GM19452 (cell line): ENCODE measurements at regions not wholly inside any gene's neighbourhood (a gene's known extent, or its start where the extent isn't known, plus 50 kb on each side); places are given as distances from the start of the nearest gene placed in this dataset.
"Not testable (repeated sequence)": the region's sequence is repeated elsewhere in the genome, so short reads cannot be mapped to it uniquely, and the experiment has no call there.

Source experiments
- ATAC-seq: cut with Tn5 transposase; IDR thresholded peaks from one replicate; pipeline ENCODE4 v1.9.1; 2021; ENCODE audit not compliant: unreplicated experiment

DNA sequence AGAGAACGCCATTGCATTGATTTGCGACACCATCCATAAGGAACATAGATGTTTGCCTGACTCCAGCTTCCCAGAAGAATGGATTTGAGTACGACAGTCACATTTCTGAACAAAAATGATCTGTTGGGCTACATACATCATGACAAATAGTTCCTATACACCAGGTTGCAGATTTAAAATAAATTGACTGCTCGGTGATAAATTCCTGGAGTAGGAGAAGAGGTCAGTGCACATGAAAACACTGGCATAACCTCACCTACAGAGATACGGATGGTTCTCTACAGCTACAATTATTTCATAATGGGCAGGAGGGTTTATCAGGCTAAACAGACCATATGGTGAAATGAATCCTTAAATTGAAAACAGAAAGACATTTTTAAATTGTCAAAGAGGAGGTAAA lies 316.5 kb upstream of the ADARB2 start:
- ATAC-seq, result no peak

DNA sequence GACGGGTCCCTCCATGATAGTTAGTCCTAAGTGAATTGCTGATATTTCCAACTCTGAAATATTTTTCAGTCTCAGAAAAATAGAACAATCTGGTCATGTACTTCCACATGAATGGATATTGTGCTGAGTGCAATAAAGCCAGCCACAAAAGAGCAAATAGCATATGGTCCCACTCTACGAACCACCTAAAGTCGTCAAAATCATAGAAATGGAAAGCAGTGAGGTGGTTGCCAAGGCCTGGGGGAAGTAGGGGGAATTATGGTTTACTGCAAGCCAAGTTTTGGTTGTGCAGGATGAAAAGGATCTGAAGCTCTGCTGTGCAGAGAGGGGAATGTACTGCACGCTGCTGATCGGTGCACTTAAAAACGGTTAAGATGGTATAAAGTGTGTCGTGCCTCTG lies 313.8 kb upstream of the ADARB2 start:
- ATAC-seq, result no peak

DNA sequence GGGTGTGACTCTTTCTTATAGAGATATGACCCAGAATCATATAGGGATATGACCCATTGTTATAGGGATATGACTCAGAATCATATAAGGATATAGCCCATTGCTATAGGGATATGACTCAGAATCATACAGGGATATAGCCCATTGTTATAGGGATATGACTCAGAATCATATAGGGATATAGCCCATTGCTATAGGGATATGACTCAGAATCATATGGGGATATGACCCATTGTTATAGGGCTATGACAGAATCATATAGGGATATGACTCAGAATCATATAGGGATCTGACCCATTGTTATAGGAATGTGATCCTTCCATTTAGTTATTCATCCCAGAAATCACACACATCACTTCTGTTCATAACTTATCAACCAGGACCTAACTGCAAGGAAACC lies 312.2 kb upstream of the ADARB2 start:
- ATAC-seq, result no peak

DNA sequence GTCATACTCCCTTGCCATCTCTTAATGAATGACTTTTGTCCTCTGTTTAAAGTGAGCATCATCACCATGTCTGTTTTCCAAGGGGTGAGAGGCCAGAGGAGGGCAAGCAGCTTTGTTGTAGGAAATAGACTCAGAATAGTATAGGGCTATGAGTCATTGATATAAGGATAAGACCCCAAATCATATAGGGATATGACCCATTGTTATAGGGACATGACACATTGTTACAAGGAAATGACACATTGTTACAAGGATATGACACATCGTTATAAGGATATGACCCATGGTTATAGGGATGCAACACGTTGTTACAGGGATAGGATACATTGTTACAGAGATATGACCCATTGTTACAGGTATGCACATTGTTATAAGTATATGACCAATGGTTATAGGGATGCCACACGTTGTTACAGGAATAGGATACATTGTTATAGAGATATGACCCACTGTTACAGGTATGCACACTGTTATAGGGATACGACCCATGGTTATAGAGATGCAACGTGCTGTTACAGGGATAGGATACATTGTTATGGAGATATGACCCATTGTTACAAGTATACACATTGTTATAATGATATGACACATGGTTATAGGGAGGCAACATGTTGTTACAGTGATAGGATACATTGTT lies 311.1 kb upstream of the ADARB2 start:
- ATAC-seq, result no peak

DNA sequence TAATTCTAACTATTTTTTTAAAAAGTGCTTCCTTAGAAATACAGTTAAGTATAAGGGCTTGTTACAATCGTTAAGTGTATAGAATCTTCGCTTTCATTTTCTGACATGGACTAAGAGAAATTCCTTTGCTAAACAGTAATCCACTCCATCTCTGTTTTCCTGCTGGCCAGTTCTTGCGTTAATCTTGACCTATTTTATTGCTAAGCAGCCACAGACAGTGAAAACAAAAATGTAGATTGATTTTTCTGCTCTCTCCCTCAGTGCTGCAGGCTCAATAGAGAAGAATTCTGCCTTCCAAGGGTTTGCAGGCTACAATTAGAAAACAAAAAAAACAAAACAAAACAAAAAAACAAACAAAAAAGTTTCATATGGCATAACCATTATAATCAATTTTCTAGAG lies 310.4 kb upstream of the ADARB2 start:
- ATAC-seq, result no peak

DNA sequence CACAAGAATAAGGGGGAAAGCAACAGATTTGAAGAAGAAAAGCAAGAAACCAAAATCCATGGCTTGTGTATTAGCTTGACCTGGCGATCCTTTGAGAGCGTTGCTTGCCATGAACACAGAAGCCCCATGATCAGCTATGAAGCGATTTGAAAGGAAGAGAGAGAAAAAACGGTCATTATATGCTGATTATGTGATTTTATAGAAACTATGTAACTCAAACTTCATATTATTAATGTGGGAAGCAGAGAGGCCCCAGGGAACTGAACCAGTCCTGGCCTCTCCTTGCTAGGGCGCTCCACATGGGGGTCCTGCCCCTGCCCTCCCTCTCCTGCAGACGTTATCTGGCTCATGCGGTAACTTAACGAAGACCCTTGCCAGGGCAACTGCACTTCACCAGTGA lies 306.1 kb upstream of the ADARB2 start:
- no peak for ATAC-seq

DNA sequence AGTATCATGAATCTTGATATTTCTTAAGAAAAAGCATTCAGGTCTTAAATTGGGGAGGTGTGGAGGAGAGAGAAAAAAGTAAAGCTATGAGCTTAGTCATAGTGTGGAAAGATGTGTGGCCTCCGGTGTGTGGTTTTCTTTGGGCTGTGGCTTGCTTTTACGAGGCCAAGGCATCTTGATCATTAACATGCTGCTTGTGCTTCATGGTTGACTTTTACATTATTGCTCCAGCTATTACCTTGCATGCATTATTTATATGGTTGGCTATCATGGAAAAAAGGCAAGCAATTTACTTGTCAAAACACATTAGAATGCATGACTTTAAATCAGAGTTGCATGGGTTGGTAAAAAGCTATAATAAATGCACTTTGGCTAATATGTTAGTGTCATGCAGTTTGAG lies 300.7 kb upstream of the ADARB2 start:
- ATAC-seq, result no peak

DNA sequence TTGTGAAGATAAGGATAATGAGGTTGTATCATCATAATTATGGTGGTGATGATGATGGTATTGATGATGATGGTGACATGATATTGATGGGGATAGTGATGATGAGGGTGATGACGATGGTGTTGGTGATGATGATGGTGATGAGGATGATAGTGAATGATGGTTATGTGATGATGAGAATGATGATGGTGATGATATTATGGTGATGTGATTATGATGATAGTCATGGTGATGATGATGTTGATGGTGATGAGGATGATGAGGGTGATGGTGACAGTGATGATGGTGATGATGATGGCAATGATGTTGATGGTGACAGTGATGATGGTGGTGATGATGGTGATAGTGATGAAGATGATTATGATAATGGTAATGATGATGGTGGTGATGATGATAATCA lies 299.9 kb upstream of the ADARB2 start:
- no peak for ATAC-seq

DNA sequence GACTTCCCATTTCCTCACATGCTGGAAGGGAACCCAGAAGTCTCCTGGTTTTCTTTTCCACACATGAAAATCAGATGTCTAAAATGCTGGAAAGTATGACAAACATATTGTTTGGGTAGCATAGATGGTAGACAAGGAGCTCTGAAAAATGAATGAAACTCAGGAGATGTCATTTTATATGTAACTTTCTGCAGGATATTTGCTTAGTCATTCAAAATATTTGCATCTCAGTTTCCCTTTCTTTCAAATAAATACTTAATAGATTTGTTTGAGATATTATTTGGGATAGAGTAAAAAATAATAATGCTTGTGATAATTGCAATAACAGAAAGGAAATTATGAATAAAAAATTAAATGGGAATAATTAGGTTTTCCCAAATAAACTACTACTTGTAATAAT lies 298.9 kb upstream of the ADARB2 start:
- no peak for ATAC-seq

DNA sequence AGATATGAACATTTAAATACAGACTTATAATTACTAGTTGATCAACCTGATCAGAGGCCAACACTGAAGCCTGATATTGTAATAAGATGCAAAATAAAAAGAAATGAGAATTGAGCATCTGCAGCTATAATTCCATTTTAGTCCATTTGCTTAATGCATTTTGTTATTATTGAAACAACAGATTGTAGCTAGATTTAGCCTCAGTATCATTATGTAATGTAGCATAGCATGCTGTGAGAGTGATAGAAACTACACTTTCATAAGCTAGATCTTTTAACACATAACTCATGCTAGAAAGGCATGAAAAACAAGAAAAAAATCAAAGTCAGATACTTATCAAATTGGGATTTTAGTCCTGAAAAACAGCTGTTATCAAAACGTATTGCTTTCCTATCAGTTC lies 292.7 kb upstream of the ADARB2 start:
- no peak for ATAC-seq

DNA sequence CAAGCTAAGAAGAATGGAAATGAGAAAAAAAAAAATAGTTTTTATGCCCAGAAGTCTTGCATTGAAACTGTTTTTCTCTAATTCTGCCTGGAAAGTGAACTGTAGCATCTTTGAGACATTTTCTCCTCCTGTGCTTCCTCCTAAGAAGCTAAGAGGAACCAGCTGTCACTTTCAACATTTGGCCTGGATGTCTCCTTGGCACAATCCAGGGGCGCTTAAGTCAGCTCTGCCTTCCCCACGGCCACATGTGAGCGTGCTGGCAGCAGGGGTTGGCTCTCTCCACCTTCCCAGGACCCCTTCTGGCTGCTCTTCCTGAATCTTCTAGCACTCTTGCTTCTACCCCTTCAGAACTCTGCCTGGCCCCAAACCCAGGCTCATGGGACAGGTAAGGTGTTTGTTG lies 289.6 kb upstream of the ADARB2 start:
- ATAC-seq, result no peak

DNA sequence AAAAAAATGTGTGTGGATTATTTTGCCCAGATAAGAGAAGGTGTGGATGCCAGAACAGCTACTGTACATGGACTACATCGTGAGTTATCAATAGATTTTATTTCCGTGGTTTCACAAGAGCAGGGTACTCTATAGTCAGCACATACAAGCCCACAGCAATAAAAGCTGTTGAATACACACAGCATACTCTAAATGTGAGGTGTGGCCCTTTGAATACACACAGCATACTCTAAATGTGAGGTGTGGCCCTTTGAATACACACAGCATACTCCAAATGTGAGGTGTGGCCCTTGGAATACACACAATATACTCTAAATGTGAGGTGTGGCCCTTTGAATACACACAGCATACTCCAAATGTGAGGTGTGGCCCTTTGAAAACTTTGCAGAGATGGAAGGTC lies 287.4 kb upstream of the ADARB2 start:
- not testable (repeated sequence) for ATAC-seq

DNA sequence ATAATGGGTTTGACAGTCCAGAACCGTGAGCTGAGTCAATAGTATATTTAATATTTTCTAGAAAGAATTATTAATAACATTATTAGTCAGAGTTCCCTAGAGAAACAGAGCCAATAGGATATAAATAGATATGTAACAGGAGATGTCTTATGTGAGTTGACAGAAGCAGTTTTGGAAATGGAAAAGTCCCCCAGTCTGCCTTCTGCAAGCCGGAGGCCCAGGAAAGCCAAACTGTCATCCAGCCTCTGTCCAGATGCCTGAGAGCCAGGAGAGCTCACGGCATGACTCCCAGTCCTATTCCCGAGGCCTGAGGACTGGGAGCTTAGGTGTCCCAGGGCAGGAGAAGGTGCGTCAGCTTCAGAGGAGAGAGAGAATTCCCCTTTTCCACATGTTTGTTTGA lies 286.4 kb upstream of the ADARB2 start:
- ATAC-seq, result no peak

DNA sequence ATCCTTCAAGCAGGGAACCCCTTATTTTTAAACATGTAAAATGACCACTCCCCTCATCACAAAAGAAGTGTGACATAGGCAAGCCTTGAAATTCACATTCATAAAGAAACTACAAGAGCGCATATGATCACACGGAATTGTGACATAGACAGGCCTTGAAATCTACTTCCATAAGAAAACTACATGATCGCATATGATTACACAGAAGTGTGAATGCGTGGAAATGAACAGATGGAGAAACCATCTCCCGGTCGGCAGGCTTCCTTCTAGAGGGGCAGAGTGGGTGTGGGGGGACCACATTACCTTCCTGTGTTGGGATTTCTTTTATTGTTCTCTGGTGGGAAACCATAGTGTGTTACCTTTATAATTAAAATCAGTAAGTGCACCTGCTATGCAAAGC lies 285.1 kb upstream of the ADARB2 start:
- no peak for ATAC-seq

DNA sequence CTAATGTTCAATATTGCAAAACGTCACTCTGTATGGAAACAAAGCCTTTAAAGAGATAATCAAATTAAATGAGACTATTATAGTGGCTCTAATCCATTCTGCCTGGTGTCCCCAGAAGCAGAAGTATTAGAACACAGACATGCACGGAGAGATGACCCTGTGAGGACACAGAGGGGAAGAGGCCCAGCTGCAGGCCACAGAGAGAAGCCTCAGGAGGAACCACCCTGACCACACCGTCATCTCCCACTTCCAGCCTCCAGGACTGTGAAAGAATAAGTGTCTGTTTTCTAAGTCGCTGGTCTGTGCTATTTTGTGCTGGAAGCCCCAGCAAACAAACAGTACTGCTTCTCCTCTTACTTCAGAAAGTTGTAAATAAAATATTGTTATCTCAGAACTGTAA lies 283.5 kb upstream of the ADARB2 start:
- no peak for ATAC-seq

DNA sequence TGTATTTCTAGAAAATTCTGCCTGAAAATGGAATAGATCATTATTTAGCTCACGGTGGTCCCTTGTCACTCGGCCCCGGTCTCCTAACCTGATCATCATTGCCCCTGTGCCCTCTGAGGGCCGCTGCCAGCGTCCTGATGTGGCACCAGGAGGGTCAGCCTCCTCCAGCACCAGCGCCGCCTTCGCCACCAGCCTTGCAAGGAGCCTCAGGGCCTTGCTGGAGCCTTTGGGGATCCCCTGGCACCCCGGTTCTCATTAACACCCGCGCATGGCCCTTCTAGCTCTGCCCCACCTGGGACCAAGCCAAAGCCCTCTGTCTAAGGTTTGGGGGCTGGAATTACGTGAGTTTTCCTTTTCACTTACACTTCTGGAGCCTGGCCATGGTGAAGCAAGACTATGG lies 282.5 kb upstream of the ADARB2 start:
- no peak for ATAC-seq

DNA sequence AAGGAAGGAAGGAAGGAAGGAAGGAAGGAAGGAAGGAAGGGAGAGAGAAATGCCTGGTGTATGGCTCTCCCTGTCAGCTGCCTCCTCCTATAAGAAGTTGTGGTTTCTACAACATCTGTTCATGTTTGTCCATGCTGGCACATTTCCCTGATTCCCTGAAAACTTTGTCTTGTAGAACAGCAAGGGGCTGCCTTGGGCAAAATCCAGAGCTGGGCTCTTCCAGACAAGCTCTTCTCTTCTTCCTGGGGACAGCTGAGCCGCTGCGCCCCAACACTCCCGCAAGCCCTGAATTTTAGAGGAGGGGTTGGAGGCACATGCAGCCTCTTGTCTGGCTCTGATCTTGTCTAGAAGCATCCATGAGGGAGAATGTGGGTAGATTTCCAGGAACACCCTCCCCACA lies 282.0 kb upstream of the ADARB2 start:
- ATAC-seq, result no peak

DNA sequence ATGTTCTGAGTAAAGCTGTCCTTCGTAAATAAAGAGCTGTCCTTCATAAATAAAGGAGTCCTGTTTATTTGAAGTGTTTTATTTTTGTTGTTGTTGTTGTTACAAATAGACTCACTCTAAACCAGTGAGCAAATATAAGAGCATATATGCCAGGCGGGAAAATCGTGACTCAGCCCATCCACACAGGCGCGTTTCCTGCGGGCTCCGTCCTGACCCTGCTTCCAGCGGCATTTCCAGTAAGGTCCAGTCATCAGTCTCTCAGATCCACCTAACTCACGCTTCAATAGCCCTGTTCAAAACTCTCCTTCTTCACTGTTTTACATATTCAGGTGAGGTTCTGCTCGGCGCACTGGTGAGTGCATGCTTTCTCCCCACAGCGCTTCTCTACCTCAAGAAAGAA lies 277.2 kb upstream of the ADARB2 start:
- no peak for ATAC-seq

DNA sequence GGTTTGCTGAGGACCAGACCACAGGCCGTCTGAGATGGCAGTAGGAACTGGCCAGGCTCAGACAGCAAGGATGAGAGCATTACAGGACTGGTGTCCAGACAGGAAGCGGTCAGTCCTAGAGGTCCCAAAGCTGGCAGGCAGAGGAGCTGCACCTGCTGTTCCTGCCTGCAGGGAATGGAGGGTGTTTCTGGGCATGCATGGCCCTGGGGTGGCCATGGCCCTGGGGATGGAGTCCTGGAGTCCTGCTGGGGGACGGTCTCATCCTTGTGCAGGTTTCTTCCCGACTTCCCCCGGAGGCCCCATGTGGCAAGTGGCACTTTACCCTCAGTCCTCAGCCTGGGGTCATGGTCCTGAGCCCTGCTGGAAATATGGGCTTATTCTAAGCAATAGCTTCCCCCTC lies 274.9 kb upstream of the ADARB2 start:
- ATAC-seq, result no peak

DNA sequence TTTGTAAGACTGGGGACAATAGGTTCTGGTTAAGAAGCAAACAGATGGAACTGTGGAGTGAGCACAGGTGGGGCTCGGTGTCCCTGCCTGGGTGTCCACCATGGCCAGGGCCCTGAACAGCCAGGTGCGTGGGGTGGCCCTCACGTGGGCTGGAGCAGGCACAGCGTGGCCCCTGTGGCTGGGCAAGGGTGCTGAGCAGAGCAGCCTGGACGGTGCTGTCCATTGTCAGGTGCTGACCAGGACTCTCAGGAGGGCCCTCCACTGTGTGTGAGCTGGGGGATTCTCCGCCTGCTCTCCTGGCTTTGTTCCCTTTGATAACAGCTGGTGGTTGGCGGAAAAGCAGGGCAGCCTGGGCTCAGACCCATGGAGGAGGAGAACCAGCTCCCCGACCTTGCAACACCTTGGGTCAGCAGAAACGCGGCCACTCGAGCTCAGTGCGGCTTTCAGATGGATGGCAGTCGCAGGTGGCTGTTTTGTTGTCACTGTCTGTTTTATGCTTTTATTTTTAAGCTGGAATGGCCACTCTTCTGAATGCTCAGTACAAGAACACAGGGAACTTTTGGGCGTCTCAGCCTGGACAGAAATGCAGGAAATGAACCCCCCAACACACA lies 273.9 kb upstream of the ADARB2 start:
- ATAC-seq, result no peak

DNA sequence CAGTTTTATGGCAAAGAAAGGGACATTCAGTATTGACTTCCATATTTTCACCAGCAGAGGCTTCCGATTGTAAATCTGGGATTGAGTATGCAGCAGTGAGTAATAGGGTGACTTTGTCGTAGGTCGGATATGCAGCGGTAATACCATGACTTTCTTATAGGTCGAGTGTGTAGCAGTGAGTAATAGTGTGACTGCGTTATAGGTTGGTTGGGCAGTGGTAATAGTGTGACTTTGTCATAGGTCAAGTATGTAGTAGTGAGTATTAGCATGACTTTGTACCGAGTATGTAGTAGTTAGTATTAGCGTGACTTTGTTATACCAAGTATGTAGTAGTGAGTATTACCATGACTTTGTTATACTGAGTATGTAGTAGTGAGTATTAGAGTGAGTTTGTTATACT lies 268.2 kb upstream of the ADARB2 start:
- no peak for ATAC-seq

DNA sequence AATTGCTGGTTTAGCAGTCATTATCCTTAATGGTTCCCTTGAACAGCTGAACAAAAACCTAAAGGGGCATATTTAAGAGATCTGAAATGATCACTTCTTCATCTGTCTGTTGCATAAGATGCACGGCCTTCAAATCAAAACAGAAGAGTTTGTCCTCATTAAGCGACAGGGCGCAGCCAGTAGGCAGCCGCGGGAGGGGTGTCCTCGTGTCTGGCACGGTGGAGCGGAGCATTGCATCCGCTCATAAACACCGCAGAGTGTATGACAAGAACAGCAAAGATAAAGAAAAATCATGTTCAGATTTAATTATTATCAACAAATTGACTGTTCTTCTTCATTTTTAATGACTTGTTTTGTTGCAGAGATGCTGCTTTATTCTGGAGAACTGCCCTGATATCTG lies 255.6 kb upstream of the ADARB2 start:
- ATAC-seq, result no peak

DNA sequence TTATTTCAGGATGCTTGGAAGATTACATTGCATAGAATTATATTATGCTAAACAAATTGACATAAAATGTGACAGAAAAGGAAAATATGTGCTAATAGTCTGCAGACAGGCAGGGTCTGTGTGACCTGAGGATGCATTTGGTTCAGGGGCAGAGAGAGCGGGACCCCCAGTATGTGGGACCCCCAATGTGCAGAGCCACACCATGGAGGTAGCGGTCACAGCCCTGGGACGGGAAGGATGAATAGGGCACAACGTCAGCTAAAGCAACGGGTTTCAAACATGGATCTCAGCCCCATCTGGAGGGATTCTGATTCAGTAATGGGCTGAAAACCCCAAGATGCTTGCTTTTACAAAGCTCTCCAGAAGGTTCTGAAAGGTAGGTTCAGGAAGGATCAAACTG lies 251.8 kb upstream of the ADARB2 start:
- no peak for ATAC-seq
